Coronary artery (tissue), 2 donors: ENCODE measurements at regions not wholly inside any gene's neighbourhood (a gene's known extent, or its start where the extent isn't known, plus 50 kb on each side); places are given as distances from the start of the nearest gene placed in this dataset.
A peak's percentile ranks its signal among the peaks of the same experiment; 100 is the strongest.
"Not testable (repeated sequence)": the region's sequence is repeated elsewhere in the genome, so short reads cannot be mapped to it uniquely, and the experiment has no call there.

Source experiments
- DNase-seq: peaks from one replicate; pipeline ENCODE4 v3.0.0-alpha.2; 2017; ENCODE audit warnings: low spot score
- H3K27ac ChIP-seq, 2 donors: fragments of 200-600 bp; sonication (generic); one replicate each; pipeline ENCODE4 v1.5.1; 2016 to 2019
- H3K4me3 ChIP-seq: fragments of 200-600 bp; sonication (generic); 2 replicates; pipeline ENCODE4 v1.5.1; 2016; ENCODE audit warnings: mild to moderate bottlenecking, moderate library complexity
- CTCF ChIP-seq: fragments of 200-600 bp; sonication (generic); IDR thresholded peaks from one replicate; pipeline ENCODE4 v1.5.1; 2019; ENCODE audit warnings: antibody characterized with exemption

GRCh38 chr9:97248252-97248651, 59.2 kb upstream of the CCDC180 start:
- not testable (repeated sequence) for DNase-seq, H3K4me3 ChIP-seq, H3K27ac ChIP-seq

- H3K27ac ChIP-seq = no peak overlapping the region
- no peak overlapping the region for H3K4me3 ChIP-seq
- DNase-seq = no peak
- no peak for TF ChIP-seq CTCF
These were observed 63.9 kb upstream of the CCDC180 start for GRCh38 chr9:97243606-97244005.

- DNase-seq, H3K27ac ChIP-seq, H3K4me3 ChIP-seq: not testable (repeated sequence)
These were observed 66.0 kb upstream of the CCDC180 start for GRCh38 chr9:97241430-97241829.

GRCh38 chr9:97237951-97238889, 69.2 kb upstream of the CCDC180 start:
- no peak for TF ChIP-seq CTCF
- H3K27ac ChIP-seq = peak overlapping the region; percentile 57 to 76
- DNase-seq = peak; percentile 81
- peak overlapping the region; percentile 74 for H3K4me3 ChIP-seq

- no peak for DNase-seq
- peak overlapping the region; percentile 74 for H3K4me3 ChIP-seq
These were observed 70.1 kb upstream of the CCDC180 start for GRCh38 chr9:97237311-97237786.

GRCh38 chr9:97233009-97233400, 74.5 kb upstream of the CCDC180 start:
- DNase-seq, H3K27ac ChIP-seq, H3K4me3 ChIP-seq: not testable (repeated sequence)

More at GRCh38 chr9:97237311-97237786, 70.1 kb upstream of the CCDC180 start:
- no peak for TF ChIP-seq CTCF
- no peak overlapping the region for H3K27ac ChIP-seq

GRCh38 chr9:97232060-97233008, 75.1 kb upstream of the CCDC180 start:
- H3K27ac ChIP-seq, H3K4me3 ChIP-seq: not testable (repeated sequence)

GRCh38 chr9:97222393-97222792, 85.1 kb upstream of the CCDC180 start:
- not testable (repeated sequence) for DNase-seq, H3K27ac ChIP-seq, H3K4me3 ChIP-seq

More at GRCh38 chr9:97232060-97233008, 75.1 kb upstream of the CCDC180 start:
- not testable (repeated sequence) for DNase-seq

GRCh38 chr9:97221478-97222355, 85.7 kb upstream of the CCDC180 start:
- DNase-seq = peak; percentile 77
- H3K27ac ChIP-seq = not testable (repeated sequence)
- H3K4me3 ChIP-seq = peak overlapping the region; percentile 67
